Body of pancreas (tissue), 4 donors: ENCODE measurements at regions not wholly inside any gene's neighbourhood (a gene's known extent, or its start where the extent isn't known, plus 50 kb on each side); places are given as distances from the start of the nearest gene placed in this dataset.

ENCODE experiments used
- CTCF ChIP-seq, 7 experiments: fragments of 450-650 bp in 4 of 7; fragments of 200-600 bp in 3 of 7; sonication (generic) in 3 of 7; IDR thresholded peaks; one replicate each; pipeline ENCODE4 v1.5.1; 2016 to 2019; ENCODE audit warnings: antibody characterized with exemption in 7 of 7
- POLR2A ChIP-seq, 3 donors: fragments of 450-650 bp; IDR thresholded peaks; one replicate each; pipeline ENCODE4 v1.6.1; 2016; ENCODE audit warnings: antibody characterized with exemption in 3 of 3, mild to moderate bottlenecking in 2 of 3

GRCh38 chr2:9690252-9690651 lies 59.5 kb upstream of the YWHAQ start:
- TF ChIP-seq CTCF (IDR thresholded peaks at IDR 0.05) (no peak), POLR2A (IDR thresholded peaks at IDR 0.05) (no peak)
